COLO668 (cell line): ENCODE measurements at regions not wholly inside any gene's neighbourhood (a gene's known extent, or its start where the extent isn't known, plus 50 kb on each side); places are given as distances from the start of the nearest gene placed in this dataset.
"Not testable (repeated sequence)": the region's sequence is repeated elsewhere in the genome, so short reads cannot be mapped to it uniquely, and the experiment has no call there.

ENCODE experiments used
- DNase-seq: peaks from one replicate; lab custom pipeline; 2025; ENCODE audit not compliant: unreplicated experiment; lab: John Stamatoyannopoulos, UW

- DNase-seq: no peak
Measured at GRCh38 chr1:18560692-18561091, 70.0 kb upstream of the PAX7 start.

GRCh38 chr1:18561967-18562366 lies 68.7 kb upstream of the PAX7 start:
- DNase-seq: no peak

- DNase-seq: no peak
Measured at GRCh38 chr1:18564676-18565075, 66.0 kb upstream of the PAX7 start.

- no peak for DNase-seq
Measured at GRCh38 chr1:18565321-18565720, 65.3 kb upstream of the PAX7 start.

- no peak for DNase-seq
Measured at GRCh38 chr1:18568489-18568888, 62.2 kb upstream of the PAX7 start.

GRCh38 chr1:18569251-18569650 lies 61.4 kb upstream of the PAX7 start:
- no peak for DNase-seq

- DNase-seq: no peak
Measured at GRCh38 chr1:18569811-18570545, 60.7 kb upstream of the PAX7 start.

- DNase-seq: no peak
Measured at GRCh38 chr1:18571275-18571674, 59.4 kb upstream of the PAX7 start.

- no peak for DNase-seq
Measured at GRCh38 chr1:18572022-18572880, 58.4 kb upstream of the PAX7 start.

GRCh38 chr1:18573170-18573569 lies 57.5 kb upstream of the PAX7 start:
- no peak for DNase-seq

GRCh38 chr1:18574754-18575153 lies 55.9 kb upstream of the PAX7 start:
- DNase-seq: no peak

- DNase-seq: peak; percentile 35
Measured at GRCh38 chr1:18575620-18576019, 55.0 kb upstream of the PAX7 start.

GRCh38 chr1:18578271-18578670 lies 52.4 kb upstream of the PAX7 start:
- no peak for DNase-seq

GRCh38 chr1:18579267-18579666 lies 51.4 kb upstream of the PAX7 start:
- DNase-seq: not testable (repeated sequence)

GRCh38 chr1:18580047-18580446 lies 50.6 kb upstream of the PAX7 start:
- no peak for DNase-seq

- no peak for DNase-seq
Measured at GRCh38 chr1:18580691-18581419, 49.8 kb upstream of the PAX7 start.
